Loucy (cell line): ENCODE measurements at regions not wholly inside any gene's neighbourhood (a gene's known extent, or its start where the extent isn't known, plus 50 kb on each side); places are given as distances from the start of the nearest gene placed in this dataset.
"Not testable (repeated sequence)": the region's sequence is repeated elsewhere in the genome, so short reads cannot be mapped to it uniquely, and the experiment has no call there.

Experiments
- H2AFZ ChIP-seq: fragments of 200-600 bp; sonication (generic); 2 replicates; pipeline ENCODE4 v1.6.0; 2016; ENCODE audit warnings: antibody characterized with exemption, mild to moderate bottlenecking, low read length, moderate library complexity
- H3F3A ChIP-seq: fragments of 200-600 bp; 2 replicates; pipeline ENCODE4 v1.6.0; 2016; ENCODE audit warnings: antibody characterized with exemption, low read depth, mild to moderate bottlenecking
- H3K27me3 ChIP-seq: fragments of 200-600 bp; sonication (generic); 2 replicates; pipeline ENCODE4 v1.6.1; 2014; ENCODE audit warnings: low read length, mild to moderate bottlenecking; ENCODE audit not compliant: insufficient read depth, poor library complexity, severe bottlenecking
- H3K36me3 ChIP-seq: fragments of 200-600 bp; sonication (generic); 2 replicates; pipeline ENCODE4 v1.6.1; 2016; ENCODE audit warnings: low read length; ENCODE audit not compliant: insufficient read depth
- H3K4me1 ChIP-seq: fragments of 200-600 bp; sonication (generic); 2 replicates; pipeline ENCODE4 v1.5.1; 2014; ENCODE audit warnings: low read length, mild to moderate bottlenecking; ENCODE audit not compliant: insufficient read depth, poor library complexity, severe bottlenecking
- H3K4me2 ChIP-seq: fragments of 200-600 bp; sonication (generic); 2 replicates; pipeline ENCODE4 v1.6.0; 2014; ENCODE audit warnings: antibody characterized with exemption, low read length, low read depth, mild to moderate bottlenecking; ENCODE audit not compliant: poor library complexity, severe bottlenecking
- H3K4me3 ChIP-seq: fragments of 200-600 bp; sonication (generic); 2 replicates; pipeline ENCODE4 v1.5.1; 2014; ENCODE audit warnings: low read length, mild to moderate bottlenecking, mixed read lengths; ENCODE audit not compliant: poor library complexity, severe bottlenecking
- H3K79me2 ChIP-seq: fragments of 200-600 bp; sonication (generic); 2 replicates; pipeline ENCODE4 v1.6.1; 2014; ENCODE audit warnings: low read length; ENCODE audit not compliant: insufficient read depth
- H3K9ac ChIP-seq: fragments of 200-600 bp; sonication (generic); 2 replicates; pipeline ENCODE4 v1.6.0; 2014; ENCODE audit warnings: mild to moderate bottlenecking, low read depth, low read length, moderate library complexity; ENCODE audit not compliant: poor library complexity, severe bottlenecking
- H3K9me2 ChIP-seq: fragments of 200-600 bp; sonication (generic); replicated peaks from 2 replicates; pipeline ENCODE4 v1.6.1; 2016; ENCODE audit warnings: low read depth, low read length, mixed read lengths
- H3K9me3 ChIP-seq: fragments of 200-600 bp; sonication (generic); 2 replicates; pipeline ENCODE4 v1.6.1; 2014; ENCODE audit warnings: mild to moderate bottlenecking, antibody characterized with exemption, low read length, low read depth; ENCODE audit not compliant: insufficient read depth
- H4K20me1 ChIP-seq: fragments of 200-600 bp; sonication (generic); 2 replicates; pipeline ENCODE4 v1.6.0; 2014; ENCODE audit warnings: antibody characterized with exemption, low read length, mild to moderate bottlenecking; ENCODE audit not compliant: insufficient read depth, poor library complexity, severe bottlenecking

DNA sequence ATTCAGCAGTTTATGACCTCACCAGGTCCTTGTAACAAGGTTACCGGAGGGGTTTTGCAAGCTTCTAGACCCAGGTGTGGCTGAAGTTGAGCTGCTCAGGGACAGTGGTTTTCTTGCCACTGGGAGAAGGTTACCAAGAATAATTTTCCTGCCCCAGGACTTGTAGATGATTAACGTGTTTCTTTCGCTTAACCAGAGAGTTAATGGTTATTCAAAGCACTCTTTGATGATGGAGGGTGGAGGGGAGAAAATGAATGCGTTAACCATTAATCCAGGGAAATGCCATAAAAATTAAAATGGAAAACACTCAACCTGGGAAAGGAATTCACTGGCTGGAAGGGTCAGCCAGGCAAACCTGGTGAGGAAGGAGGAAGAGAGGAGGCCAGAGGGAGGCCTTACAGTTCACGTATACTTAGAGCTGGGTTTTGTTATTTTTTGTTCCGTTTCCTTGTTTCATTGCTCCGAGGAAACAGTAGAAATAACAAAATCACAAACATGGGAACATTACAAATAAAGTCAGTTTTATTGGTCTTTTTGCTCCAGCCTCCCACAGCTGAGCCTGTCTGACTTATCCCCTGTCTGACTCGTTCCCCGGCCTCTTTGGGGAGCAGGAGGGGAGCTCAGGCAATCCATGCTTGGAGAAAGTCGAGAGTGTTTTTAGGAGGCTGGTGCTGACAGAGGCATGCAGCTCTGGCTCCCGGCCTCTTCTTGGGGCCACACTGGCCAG, 207.5 kb upstream of the IRF2BP2 start:
- H3K9ac ChIP-seq, H3K79me2 ChIP-seq: not testable (repeated sequence)

DNA sequence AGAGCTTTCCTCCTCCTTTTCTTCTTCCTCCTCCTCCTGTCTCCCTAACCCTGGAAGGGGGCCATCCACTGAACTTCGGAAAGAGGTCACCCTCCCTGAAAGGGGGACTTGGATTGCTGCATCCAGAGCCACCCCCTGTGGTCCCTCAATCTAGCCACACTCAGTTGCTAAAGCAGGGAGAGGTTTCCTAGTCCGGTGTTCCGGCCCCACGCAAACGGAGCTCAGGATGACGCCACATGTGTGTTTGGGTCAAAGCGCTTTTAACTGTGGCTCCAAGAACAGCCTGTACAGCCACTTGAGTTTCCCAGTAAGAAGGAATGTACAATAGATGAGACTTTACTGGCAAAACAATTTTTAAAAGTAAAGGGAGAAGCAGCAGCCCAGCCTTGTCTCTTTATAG, 206.9 kb upstream of the IRF2BP2 start:
- H3K9me3 ChIP-seq, H3K4me3 ChIP-seq: not testable (repeated sequence)

More for the DNA sequence above, 207.5 kb upstream of the IRF2BP2 start:
- H3K36me3 ChIP-seq, H3K9me2 ChIP-seq, H3F3A ChIP-seq, H3K9me3 ChIP-seq, H3K27me3 ChIP-seq, H4K20me1 ChIP-seq, H2AFZ ChIP-seq, H3K4me2 ChIP-seq, H3K4me3 ChIP-seq, H3K4me1 ChIP-seq: not testable (repeated sequence)

DNA sequence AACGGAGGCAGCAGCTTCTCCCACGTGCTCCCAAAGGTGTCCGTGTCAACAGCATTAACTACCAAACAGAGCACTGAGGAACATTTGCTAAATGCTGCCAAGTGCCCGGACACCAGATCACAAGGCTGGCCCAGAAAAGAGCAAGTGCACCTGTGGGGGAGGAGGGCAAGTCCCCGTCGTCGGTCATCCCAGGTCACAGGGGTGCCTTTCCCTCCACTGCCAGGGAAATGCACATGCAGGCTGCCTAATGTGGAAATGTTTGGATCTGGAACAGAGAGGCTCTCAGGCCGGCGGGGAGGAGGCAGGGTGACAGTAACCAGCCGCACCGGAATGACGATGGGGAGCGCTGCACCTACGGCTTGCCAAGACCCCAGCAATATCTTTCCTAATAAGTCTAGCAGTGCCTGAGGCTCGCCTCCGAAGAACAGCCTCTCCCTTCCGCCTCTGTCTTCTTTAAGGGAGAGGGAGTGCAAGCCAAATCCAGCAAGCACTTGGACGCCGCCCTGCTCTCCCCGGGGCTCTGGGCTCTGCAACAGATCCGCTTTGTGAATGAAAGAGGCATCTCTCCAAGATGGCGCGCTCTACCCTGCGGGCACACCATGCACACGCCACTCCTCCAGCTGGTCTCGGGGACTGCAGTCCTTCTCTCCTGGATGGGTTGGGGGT, 206.3 kb upstream of the IRF2BP2 start:
- H3F3A ChIP-seq, H3K9me2 ChIP-seq, H3K9ac ChIP-seq, H3K79me2 ChIP-seq, H3K4me3 ChIP-seq, H4K20me1 ChIP-seq, H3K4me2 ChIP-seq, H3K4me1 ChIP-seq, H3K36me3 ChIP-seq, H3K9me3 ChIP-seq, H2AFZ ChIP-seq, H3K27me3 ChIP-seq: not testable (repeated sequence)

More for the DNA sequence above, 206.9 kb upstream of the IRF2BP2 start:
- H4K20me1 ChIP-seq, H3K27me3 ChIP-seq, H3F3A ChIP-seq, H3K79me2 ChIP-seq, H3K9ac ChIP-seq, H3K9me2 ChIP-seq, H3K36me3 ChIP-seq, H3K4me2 ChIP-seq, H2AFZ ChIP-seq, H3K4me1 ChIP-seq: not testable (repeated sequence)

DNA sequence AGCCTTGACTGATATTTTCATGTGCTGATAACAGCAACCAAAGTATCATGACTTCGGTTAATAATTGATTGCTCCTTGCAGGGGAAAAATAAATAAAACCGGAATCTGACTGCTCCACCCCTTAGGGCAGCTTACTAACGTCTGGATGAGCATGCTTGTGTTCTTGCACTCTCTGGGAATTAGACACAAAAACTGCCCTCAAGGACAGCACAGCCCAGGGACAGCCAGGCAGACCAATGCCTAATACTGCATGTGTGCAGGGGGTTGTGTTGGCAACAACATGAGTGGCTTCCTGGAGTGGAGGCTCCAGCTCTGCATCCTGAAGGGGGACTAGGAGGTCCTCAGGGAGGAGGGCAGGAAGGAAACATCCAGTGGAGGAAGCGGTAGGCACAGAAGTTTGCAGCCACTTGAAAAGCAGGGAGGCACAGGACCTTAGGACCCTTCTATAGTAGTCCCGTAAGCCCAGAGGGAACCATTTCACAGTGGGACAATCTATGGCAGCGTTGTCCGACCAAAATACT, 205.4 kb upstream of the IRF2BP2 start:
- not testable (repeated sequence) for H3K4me1 ChIP-seq, H3K9ac ChIP-seq, H3K27me3 ChIP-seq, H3K4me3 ChIP-seq, H2AFZ ChIP-seq, H3K4me2 ChIP-seq, H3K36me3 ChIP-seq, H3K79me2 ChIP-seq, H3K9me2 ChIP-seq, H4K20me1 ChIP-seq, H3K9me3 ChIP-seq, H3F3A ChIP-seq

DNA sequence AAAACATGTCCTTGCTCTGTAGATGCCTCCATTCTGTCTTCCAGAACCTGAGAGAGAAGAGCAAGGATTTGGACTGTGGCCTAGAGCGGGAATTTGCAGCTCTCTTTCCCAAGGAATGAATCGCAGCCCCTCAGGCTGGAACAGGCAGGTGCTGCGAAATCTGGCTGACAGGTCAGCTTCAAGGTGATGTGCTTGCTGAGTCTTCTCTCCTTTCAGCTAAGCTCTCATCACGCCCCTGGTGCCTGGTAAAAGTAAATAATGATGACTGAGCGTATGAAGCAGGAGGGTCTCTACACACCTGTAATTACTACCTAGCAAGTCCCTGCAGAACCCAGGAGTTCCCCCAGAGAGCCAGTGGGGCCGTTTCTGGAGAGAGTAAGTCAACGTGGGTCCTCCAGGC, 204.3 kb upstream of the IRF2BP2 start:
- H3K4me3 ChIP-seq, H3K79me2 ChIP-seq, H3K27me3 ChIP-seq, H3K9me3 ChIP-seq, H4K20me1 ChIP-seq, H3K9ac ChIP-seq, H3K9me2 ChIP-seq, H2AFZ ChIP-seq, H3K4me2 ChIP-seq, H3K36me3 ChIP-seq, H3K4me1 ChIP-seq, H3F3A ChIP-seq: not testable (repeated sequence)

DNA sequence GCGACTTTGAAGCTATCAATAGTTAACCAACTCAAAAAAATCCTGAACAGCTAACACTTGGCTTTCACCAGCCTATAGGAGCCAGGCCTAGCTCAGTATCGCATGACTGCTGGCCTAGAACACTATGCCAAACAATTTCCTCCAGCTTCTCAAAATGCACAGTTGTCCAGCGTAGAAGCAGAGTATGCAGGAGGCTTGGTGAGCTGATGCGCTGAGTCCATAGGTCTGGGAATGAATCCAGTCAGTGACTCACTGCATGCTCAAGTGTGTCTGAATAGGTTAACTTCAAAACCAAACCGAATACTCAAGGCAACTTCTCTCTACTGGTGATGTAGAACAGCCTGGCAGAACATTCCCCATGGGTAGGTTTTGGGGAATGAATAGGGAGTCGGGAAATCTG, 201.8 kb upstream of the IRF2BP2 start:
- not testable (repeated sequence) for H3K36me3 ChIP-seq, H3K9me3 ChIP-seq, H3K4me1 ChIP-seq, H2AFZ ChIP-seq, H3K27me3 ChIP-seq, H3K4me3 ChIP-seq, H3K9ac ChIP-seq, H3K79me2 ChIP-seq, H4K20me1 ChIP-seq, H3F3A ChIP-seq, H3K4me2 ChIP-seq, H3K9me2 ChIP-seq

DNA sequence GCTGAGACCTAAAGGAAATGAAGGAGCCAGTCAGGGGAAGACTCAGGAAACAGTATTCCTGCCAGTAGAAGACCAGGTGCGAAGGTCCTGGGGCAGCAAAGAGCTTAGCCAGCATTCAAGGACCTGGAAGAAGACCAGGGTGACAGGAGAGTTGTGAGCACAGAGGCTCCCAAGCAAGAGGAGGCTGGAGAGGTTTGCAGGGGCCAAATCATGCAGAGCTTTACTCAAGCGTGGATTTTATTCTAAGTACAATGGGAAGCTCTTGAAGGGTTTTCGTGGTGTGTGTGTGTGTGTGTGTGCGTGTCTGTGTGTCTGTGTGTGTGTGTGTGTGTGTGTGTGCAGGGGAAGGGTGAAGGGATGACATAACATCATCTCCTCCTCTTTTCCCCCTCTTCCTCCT, 200.7 kb upstream of the IRF2BP2 start:
- H3K4me1 ChIP-seq, H3K9ac ChIP-seq, H2AFZ ChIP-seq, H3K9me3 ChIP-seq, H3K4me2 ChIP-seq, H3K9me2 ChIP-seq, H3K36me3 ChIP-seq, H3F3A ChIP-seq, H3K79me2 ChIP-seq, H4K20me1 ChIP-seq, H3K27me3 ChIP-seq, H3K4me3 ChIP-seq: not testable (repeated sequence)
